ENCODE measurements at regions not wholly inside any gene's neighbourhood (a gene's known extent, or its start where the extent isn't known, plus 50 kb on each side); places are given as distances from the start of the nearest gene placed in this dataset.

DNA sequence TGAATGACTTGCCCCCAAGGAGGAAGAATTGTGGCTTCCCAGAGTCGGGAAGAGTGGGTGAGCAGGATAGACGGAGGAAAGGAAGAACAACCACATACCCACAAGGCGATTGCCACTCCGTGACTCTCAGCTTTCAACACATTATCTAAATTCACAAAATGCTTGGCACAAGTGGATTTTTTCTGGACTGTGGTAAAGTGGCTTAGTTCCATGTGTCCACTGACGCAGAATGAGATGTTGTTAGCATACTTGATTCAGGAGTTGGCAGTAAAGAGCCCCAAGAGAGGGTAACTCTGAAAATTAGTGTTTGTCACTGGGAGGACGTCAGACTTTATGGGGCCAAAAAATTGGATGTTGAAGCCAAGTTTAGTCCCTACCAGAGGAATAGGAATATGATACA is 198.8 kb upstream of the CTNNB1 start:
- TF ChIP-seq CTCF (IDR thresholded peaks at IDR 0.05; ENCODE audit: insufficient read depth, low read depth, low read length) (no peak), EZH2 (IDR thresholded peaks at IDR 0.05; ENCODE audit: insufficient read depth, low read length) (no peak)
